ENCODE measurements at regions not wholly inside any gene's neighbourhood (a gene's known extent, or its start where the extent isn't known, plus 50 kb on each side); places are given as distances from the start of the nearest gene placed in this dataset.

- 89% methylated on average over 10 of the region's 12 CpGs for WGBS (ENCODE audit: insufficient coverage)
- H3K27me3 ChIP-seq (ENCODE audit: control insufficient read depth, insufficient read depth, low read length), result peaks cover 2% of the 10 kb centered on the region
- no peak overlapping the region for H3K4me3 ChIP-seq (ENCODE audit: low read depth, low read length)
- no peak for DNase-seq (ENCODE audit: low read depth in 4 of 6, low spot score in 6 of 6)
- H3K9me3 ChIP-seq (ENCODE audit: control insufficient read depth, insufficient read depth, low read length), result no peaks in the 10 kb centered on the region
- H3K36me3 ChIP-seq (ENCODE audit: control insufficient read depth, insufficient read depth, low read length), result peaks cover 3% of the 10 kb centered on the region
- H3K4me1 ChIP-seq (ENCODE audit: control insufficient read depth, insufficient read depth, low read length), result peaks cover 63% of the 10 kb centered on the region
- no peak overlapping the region for H3K27ac ChIP-seq (ENCODE audit: low read depth, low read length)
Measured at GRCh38 chr7:83441-83840, 108.9 kb upstream of the FAM20C start.

DNA sequence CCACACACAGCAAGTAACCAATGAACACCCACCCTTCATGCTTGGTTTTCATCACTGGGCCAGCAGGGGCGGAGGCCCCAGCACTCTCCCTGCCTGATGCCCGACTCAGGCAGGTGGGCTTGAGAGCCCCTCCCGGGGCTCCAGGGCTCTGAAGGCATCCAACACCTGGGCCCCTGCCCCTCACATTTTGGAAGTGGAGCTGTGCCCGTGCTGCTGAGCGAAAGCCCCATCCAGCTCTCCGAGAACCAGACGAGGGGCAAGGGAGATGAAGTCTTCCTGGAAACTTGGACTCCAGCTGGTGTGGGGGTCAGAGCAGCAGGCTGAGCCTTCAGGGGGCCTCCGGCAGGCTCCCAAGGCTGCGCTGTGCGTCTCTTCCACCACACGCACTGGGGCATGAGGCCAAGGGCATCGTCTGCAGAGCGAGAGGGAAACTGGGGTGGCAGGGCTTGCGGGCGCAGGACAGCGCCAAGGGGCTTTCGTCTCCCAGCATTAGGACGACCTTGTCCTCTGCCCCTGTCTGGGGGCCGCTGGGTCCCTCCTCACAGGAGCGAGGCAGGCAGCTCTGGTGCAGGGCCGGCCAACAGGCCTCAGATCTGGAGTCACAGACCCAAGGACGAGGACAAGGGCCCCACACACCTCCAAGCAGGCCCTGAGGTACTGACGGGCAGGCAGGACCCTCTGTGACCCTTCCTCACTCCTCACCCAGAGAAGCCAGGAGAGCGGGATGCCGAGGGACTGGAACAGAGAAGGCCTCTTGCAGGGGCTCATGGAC, 108.3 kb upstream of the FAM20C start:
- WGBS (ENCODE audit: insufficient coverage), result 94% methylated on average over 22 of the region's 25 CpGs
- no peak overlapping the region for H3K4me3 ChIP-seq (ENCODE audit: low read depth, low read length)
- no peak overlapping the region for H3K27ac ChIP-seq (ENCODE audit: low read depth, low read length)
- H3K9me3 ChIP-seq (ENCODE audit: control insufficient read depth, insufficient read depth, low read length), result no peaks in the 10 kb centered on the region
- H3K27me3 ChIP-seq (ENCODE audit: control insufficient read depth, insufficient read depth, low read length), result peaks cover 2% of the 10 kb centered on the region
- peaks cover 3% of the 10 kb centered on the region for H3K36me3 ChIP-seq (ENCODE audit: control insufficient read depth, insufficient read depth, low read length)
- peaks cover 63% of the 10 kb centered on the region for H3K4me1 ChIP-seq (ENCODE audit: control insufficient read depth, insufficient read depth, low read length)
- DNase-seq (ENCODE audit: low read depth in 4 of 6, low spot score in 6 of 6), result no peak

- no peak overlapping the region for H3K4me3 ChIP-seq (ENCODE audit: low read depth, low read length)
- no peak for DNase-seq (ENCODE audit: low read depth in 4 of 6, low spot score in 6 of 6)
- H3K4me1 ChIP-seq (ENCODE audit: control insufficient read depth, insufficient read depth, low read length), result peaks cover 68% of the 10 kb centered on the region
Measured at GRCh38 chr7:84633-85020, 107.7 kb upstream of the FAM20C start.

DNA sequence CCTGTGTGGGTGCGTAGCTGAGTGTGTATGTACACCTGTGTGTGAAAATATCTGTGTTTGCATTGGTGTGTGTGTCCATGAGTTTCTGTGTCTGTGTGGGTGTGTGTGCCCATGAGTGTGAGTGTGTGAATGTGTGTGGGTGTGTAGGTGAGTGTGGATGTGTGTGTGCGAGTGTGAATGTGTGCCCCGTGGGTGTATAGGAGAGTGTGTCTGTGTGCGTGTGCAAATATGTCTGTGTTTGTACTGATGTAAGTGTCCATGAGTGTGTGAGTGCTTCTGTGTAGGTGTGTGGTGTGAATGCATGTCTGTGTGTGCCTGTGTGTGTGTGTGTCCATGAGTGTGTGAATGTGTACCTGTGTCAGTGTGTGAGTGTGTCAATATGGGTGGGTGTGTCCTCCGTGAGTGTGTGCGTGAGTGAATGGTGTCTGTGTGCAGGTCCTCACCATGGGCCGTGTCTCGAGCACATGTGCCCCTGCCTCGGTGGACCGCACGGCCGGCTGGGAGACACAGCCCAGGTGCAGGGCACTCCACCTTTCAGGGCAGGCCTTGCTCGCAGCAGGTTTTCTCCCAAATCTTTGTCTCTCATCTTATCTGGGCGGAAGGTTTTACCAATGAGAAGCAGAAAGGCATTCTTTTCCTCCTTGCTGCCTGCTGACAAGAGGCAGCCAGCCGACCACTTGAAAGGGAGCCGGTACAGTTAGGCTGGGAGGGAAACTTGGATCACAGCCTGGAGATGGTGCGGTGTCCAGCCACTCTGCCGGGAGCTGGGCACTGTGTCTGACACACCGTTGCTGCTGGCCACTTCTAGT, 107.1 kb upstream of the FAM20C start:
- no peak overlapping the region for H3K27ac ChIP-seq (ENCODE audit: low read depth, low read length)
- DNase-seq (ENCODE audit: low read depth in 4 of 6, low spot score in 6 of 6), result peak in 1 of 6 donors; percentile 51
- 62% methylated on average over 19 of the region's 19 CpGs for whole genome bisulfite sequencing (ENCODE audit: insufficient coverage)

More at GRCh38 chr7:84633-85020, 107.7 kb upstream of the FAM20C start:
- 80% methylated on average over 9 of the region's 11 CpGs for WGBS (ENCODE audit: insufficient coverage)
- Histone ChIP-seq H3K36me3 (ENCODE audit: control insufficient read depth, insufficient read depth, low read length) (peaks cover 3% of the 10 kb centered on the region), H3K27ac (ENCODE audit: low read depth, low read length) (no peak overlapping the region), H3K9me3 (ENCODE audit: control insufficient read depth, insufficient read depth, low read length) (no peaks in the 10 kb centered on the region), H3K27me3 (ENCODE audit: control insufficient read depth, insufficient read depth, low read length) (peaks cover 2% of the 10 kb centered on the region)

GRCh38 chr7:85883-86515, 106.4 kb upstream of the FAM20C start:
- Histone ChIP-seq H3K27ac (ENCODE audit: low read depth, low read length) (peak overlapping the region; percentile 47), H3K4me1 (ENCODE audit: control insufficient read depth, insufficient read depth, low read length) (peaks cover 69% of the 10 kb centered on the region)
- WGBS (ENCODE audit: insufficient coverage), result 93% methylated on average over 8 of the region's 11 CpGs

More for the DNA sequence above, 107.1 kb upstream of the FAM20C start:
- Histone ChIP-seq H3K36me3 (ENCODE audit: control insufficient read depth, insufficient read depth, low read length) (peaks cover 3% of the 10 kb centered on the region), H3K4me3 (ENCODE audit: low read depth, low read length) (no peak overlapping the region), H3K4me1 (ENCODE audit: control insufficient read depth, insufficient read depth, low read length) (peaks cover 69% of the 10 kb centered on the region), H3K9me3 (ENCODE audit: control insufficient read depth, insufficient read depth, low read length) (no peaks in the 10 kb centered on the region), H3K27me3 (ENCODE audit: control insufficient read depth, insufficient read depth, low read length) (peaks cover 2% of the 10 kb centered on the region)

GRCh38 chr7:86629-87028, 105.7 kb upstream of the FAM20C start:
- no peak for DNase-seq (ENCODE audit: low read depth in 4 of 6, low spot score in 6 of 6)
- H3K4me3 ChIP-seq (ENCODE audit: low read depth, low read length), result no peak overlapping the region
- peak overlapping the region; percentile 47 for H3K27ac ChIP-seq (ENCODE audit: low read depth, low read length)
- WGBS (ENCODE audit: insufficient coverage), result 69% methylated on average over 6 of the region's 7 CpGs
- H3K9me3 ChIP-seq (ENCODE audit: control insufficient read depth, insufficient read depth, low read length), result no peaks in the 10 kb centered on the region
- peaks cover 2% of the 10 kb centered on the region for H3K27me3 ChIP-seq (ENCODE audit: control insufficient read depth, insufficient read depth, low read length)
- peaks cover 69% of the 10 kb centered on the region for H3K4me1 ChIP-seq (ENCODE audit: control insufficient read depth, insufficient read depth, low read length)
- peaks cover 3% of the 10 kb centered on the region for H3K36me3 ChIP-seq (ENCODE audit: control insufficient read depth, insufficient read depth, low read length)

More at GRCh38 chr7:85883-86515, 106.4 kb upstream of the FAM20C start:
- peaks cover 3% of the 10 kb centered on the region for H3K36me3 ChIP-seq (ENCODE audit: control insufficient read depth, insufficient read depth, low read length)
- no peaks in the 10 kb centered on the region for H3K9me3 ChIP-seq (ENCODE audit: control insufficient read depth, insufficient read depth, low read length)
- no peak for DNase-seq (ENCODE audit: low read depth in 4 of 6, low spot score in 6 of 6)
- H3K27me3 ChIP-seq (ENCODE audit: control insufficient read depth, insufficient read depth, low read length), result peaks cover 2% of the 10 kb centered on the region
- H3K4me3 ChIP-seq (ENCODE audit: low read depth, low read length), result no peak overlapping the region

DNA sequence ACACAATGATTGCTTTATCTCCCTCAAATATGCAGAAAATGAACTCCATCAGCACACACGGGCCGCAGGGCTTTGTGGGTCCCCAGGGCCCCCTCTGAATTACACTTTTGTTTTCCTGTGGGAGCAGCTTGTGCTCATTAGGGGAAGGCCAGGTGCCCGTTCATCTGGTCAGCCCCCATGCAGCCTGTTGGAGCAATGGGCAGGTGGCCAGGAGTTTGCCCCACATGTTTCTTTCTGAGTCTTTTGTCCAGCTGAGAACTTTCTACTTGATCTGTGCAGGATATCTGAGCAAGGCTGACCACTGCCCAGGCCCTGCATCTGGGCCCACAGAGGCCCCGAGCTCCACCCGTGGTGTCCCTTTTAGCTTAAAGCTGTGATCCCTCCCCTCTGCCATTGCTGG, 105.3 kb upstream of the FAM20C start:
- Histone ChIP-seq H3K27ac (ENCODE audit: low read depth, low read length) (peak overlapping the region; percentile 47), H3K4me1 (ENCODE audit: control insufficient read depth, insufficient read depth, low read length) (peaks cover 69% of the 10 kb centered on the region), H3K4me3 (ENCODE audit: low read depth, low read length) (no peak overlapping the region), H3K27me3 (ENCODE audit: control insufficient read depth, insufficient read depth, low read length) (peaks cover 2% of the 10 kb centered on the region), H3K36me3 (ENCODE audit: control insufficient read depth, insufficient read depth, low read length) (peaks cover 3% of the 10 kb centered on the region), H3K9me3 (ENCODE audit: control insufficient read depth, insufficient read depth, low read length) (no peaks in the 10 kb centered on the region)
- DNase-seq (ENCODE audit: low read depth in 4 of 6, low spot score in 6 of 6), result peak in 2 of 6 donors; percentile 39 to 60
- 41% methylated on average over 5 of the region's 5 CpGs for WGBS (ENCODE audit: insufficient coverage)

GRCh38 chr7:87671-88070, 104.7 kb upstream of the FAM20C start:
- Histone ChIP-seq H3K4me1 (ENCODE audit: control insufficient read depth, insufficient read depth, low read length) (peaks cover 69% of the 10 kb centered on the region), H3K9me3 (ENCODE audit: control insufficient read depth, insufficient read depth, low read length) (no peaks in the 10 kb centered on the region), H3K27me3 (ENCODE audit: control insufficient read depth, insufficient read depth, low read length) (peaks cover under 1% of the 10 kb centered on the region), H3K36me3 (ENCODE audit: control insufficient read depth, insufficient read depth, low read length) (no peaks in the 10 kb centered on the region), H3K4me3 (ENCODE audit: low read depth, low read length) (no peak overlapping the region), H3K27ac (ENCODE audit: low read depth, low read length) (no peak overlapping the region)
- no peak for DNase-seq (ENCODE audit: low read depth in 4 of 6, low spot score in 6 of 6)
- 86% methylated on average over 8 of the region's 8 CpGs for WGBS (ENCODE audit: insufficient coverage)

GRCh38 chr7:88095-88926, 104.1 kb upstream of the FAM20C start:
- 82% methylated on average over 26 of the region's 27 CpGs for WGBS (ENCODE audit: insufficient coverage)
- DNase-seq (ENCODE audit: low read depth in 4 of 6, low spot score in 6 of 6), result no peak
- Histone ChIP-seq H3K9me3 (ENCODE audit: control insufficient read depth, insufficient read depth, low read length) (no peaks in the 10 kb centered on the region), H3K36me3 (ENCODE audit: control insufficient read depth, insufficient read depth, low read length) (no peaks in the 10 kb centered on the region), H3K27me3 (ENCODE audit: control insufficient read depth, insufficient read depth, low read length) (no peaks in the 10 kb centered on the region), H3K4me3 (ENCODE audit: low read depth, low read length) (no peak overlapping the region), H3K4me1 (ENCODE audit: control insufficient read depth, insufficient read depth, low read length) (peaks cover 75% of the 10 kb centered on the region), H3K27ac (ENCODE audit: low read depth, low read length) (no peak overlapping the region)
